Upper lobe of right lung (tissue), 1 donor: ENCODE measurements at regions not wholly inside any gene's neighbourhood (a gene's known extent, or its start where the extent isn't known, plus 50 kb on each side); places are given as distances from the start of the nearest gene placed in this dataset.

Experiments
- ATAC-seq: fragments of 200-7000 bp; cut with Tn5 transposase; one replicate; pipeline ENCODE4 v1.9.1; 2020; ENCODE audit warnings: mild to moderate bottlenecking, moderate library complexity
- DNase-seq: peaks from one replicate; pipeline ENCODE4 v3.0.0-alpha.2; 2020
- H3K27ac ChIP-seq: fragments of 200-600 bp; one replicate; pipeline ENCODE4 v1.8.0; 2022
- H3K27me3 ChIP-seq: fragments of 200-600 bp; one replicate; pipeline ENCODE4 v1.8.0; 2022; ENCODE audit warnings: mild to moderate bottlenecking
- H3K36me3 ChIP-seq: fragments of 200-600 bp; one replicate; pipeline ENCODE4 v1.8.0; 2022
- H3K4me1 ChIP-seq: fragments of 200-600 bp; one replicate; pipeline ENCODE4 v1.8.0; 2022
- H3K4me3 ChIP-seq: fragments of 200-600 bp; one replicate; pipeline ENCODE4 v1.8.0; 2022; ENCODE audit warnings: mild to moderate bottlenecking
- H3K9me3 ChIP-seq: fragments of 200-600 bp; one replicate; pipeline ENCODE4 v1.8.0; 2022
- intact Hi-C: fragments of 100-400 bp; cut with DNase I; formaldehyde crosslinking; loops from one replicate; pipeline ENCODE4 v1.11.0; 2022
- TF ChIP-seq, protein P1 (sequence below): fragments of 200-600 bp; IDR thresholded peaks from one replicate; pipeline ENCODE4 v1.8.0; 2022; ENCODE audit warnings: antibody characterized with exemption
- donor health status: DM: no; HTN: yes; CAD: no; lungs with severe emphysema.

DNA sequence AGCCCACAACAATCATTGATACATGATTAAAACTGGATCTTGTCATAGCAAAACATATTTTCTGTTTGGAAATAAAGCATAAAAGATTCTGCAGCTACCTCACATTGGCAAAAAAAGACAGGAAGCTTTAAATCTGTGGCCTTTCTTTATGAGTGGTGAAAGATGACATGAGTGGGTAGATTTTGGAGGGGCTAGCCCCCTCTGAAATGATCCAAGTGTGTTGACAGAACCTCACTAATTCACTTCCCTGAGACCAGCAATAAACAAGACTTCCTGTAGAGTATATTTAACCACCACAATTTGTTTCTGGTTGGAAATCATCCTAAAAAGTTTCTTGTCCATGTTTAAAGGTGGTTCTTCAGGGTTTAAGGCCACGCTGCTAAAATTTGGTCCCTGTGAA, 530.8 kb downstream of the SPATA31D1 start:
- intact Hi-C loops = no loop called here
- no peaks in the 10 kb centered on the region for H3K27me3 ChIP-seq
- TF ChIP-seq, protein P1, sequence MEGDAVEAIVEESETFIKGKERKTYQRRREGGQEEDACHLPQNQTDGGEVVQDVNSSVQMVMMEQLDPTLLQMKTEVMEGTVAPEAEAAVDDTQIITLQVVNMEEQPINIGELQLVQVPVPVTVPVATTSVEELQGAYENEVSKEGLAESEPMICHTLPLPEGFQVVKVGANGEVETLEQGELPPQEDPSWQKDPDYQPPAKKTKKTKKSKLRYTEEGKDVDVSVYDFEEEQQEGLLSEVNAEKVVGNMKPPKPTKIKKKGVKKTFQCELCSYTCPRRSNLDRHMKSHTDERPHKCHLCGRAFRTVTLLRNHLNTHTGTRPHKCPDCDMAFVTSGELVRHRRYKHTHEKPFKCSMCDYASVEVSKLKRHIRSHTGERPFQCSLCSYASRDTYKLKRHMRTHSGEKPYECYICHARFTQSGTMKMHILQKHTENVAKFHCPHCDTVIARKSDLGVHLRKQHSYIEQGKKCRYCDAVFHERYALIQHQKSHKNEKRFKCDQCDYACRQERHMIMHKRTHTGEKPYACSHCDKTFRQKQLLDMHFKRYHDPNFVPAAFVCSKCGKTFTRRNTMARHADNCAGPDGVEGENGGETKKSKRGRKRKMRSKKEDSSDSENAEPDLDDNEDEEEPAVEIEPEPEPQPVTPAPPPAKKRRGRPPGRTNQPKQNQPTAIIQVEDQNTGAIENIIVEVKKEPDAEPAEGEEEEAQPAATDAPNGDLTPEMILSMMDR = no peak
- H3K36me3 ChIP-seq = no peaks in the 10 kb centered on the region
- no peaks in the 10 kb centered on the region for H3K9me3 ChIP-seq
- no peak overlapping the region for H3K27ac ChIP-seq
- no peak overlapping the region for H3K4me3 ChIP-seq
- H3K4me1 ChIP-seq = peaks cover 3% of the 10 kb centered on the region
- ATAC-seq (no peak), DNase-seq (no peak)

DNA sequence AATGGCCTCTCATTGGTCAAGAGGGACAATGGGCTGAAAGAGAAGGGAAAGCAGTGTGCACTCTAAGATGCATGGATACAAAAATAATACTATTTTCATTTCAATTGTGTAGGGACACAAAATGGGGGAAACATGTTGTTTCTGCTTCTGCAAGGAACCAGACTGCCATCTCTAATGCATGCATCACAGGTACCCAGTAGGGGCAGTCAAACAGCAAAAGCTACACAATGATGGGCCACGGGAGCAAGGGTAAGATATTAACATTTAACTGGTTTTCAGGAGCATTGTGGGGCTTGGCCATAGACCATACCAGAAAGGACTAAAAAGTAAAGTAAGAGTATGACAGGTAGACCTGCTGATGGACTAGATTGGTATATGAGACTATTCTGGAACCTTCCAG, 535.8 kb downstream of the SPATA31D1 start:
- no peaks in the 10 kb centered on the region for H3K36me3 ChIP-seq
- H3K27ac ChIP-seq = no peak overlapping the region

DNA sequence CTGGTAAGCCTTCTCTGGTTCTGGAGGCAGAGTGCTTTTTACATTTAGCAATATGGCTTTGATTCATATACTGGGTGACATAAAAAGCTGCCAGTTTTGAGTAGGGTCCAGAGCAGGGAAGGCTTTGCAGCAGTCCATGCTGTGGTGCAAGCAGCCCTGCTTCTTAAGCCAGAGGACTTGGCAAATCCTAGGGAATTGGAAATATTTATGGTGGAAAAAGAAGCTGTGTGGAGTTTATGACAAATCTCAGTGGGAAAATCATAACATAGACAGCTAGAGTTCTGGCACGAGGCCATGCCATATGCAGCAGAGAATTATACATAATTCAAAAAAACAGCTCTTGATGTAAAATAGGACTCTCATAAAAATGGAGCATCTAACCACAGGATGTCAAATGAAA, 536.4 kb downstream of the RASEF start:
- Histone ChIP-seq H3K4me1 (no peaks in the 10 kb centered on the region), H3K4me3 (no peak overlapping the region), H3K9me3 (no peaks in the 10 kb centered on the region), H3K27me3 (no peaks in the 10 kb centered on the region), H3K36me3 (no peaks in the 10 kb centered on the region), H3K27ac (no peak overlapping the region)
- intact Hi-C loops = no loop called here
- TF ChIP-seq, protein P1 = no peak
- ATAC-seq = no peak
- DNase-seq = no peak

More for the DNA sequence above, 535.8 kb downstream of the SPATA31D1 start:
- Histone ChIP-seq H3K27me3 (no peaks in the 10 kb centered on the region), H3K9me3 (no peaks in the 10 kb centered on the region), H3K4me3 (no peak overlapping the region), H3K4me1 (no peaks in the 10 kb centered on the region)
- DNase-seq = no peak
- TF ChIP-seq, protein P1 = no peak
- intact Hi-C loops = no loop called here
- no peak for ATAC-seq

DNA sequence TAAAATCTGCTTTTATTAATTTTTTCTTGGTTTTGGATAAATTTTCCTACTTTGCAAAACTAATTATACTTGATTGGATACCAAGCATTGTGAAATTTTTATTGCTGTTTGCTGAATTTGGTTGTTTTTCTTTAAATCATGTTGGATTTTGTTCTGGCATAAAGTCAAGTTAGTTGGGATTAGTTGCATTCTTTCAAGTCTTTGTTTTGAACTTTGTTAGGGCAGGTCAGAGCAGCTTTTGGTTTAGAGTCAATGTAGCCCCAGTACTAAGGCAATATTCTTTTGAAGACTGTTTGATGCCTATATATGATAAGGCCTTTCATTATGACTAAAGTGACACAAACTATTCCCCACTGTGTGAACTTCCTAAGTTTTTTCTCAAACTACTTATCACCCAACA, 531.1 kb downstream of the RASEF start:
- H3K36me3 ChIP-seq = no peaks in the 10 kb centered on the region
- no peak overlapping the region for H3K4me3 ChIP-seq
- no peaks in the 10 kb centered on the region for H3K9me3 ChIP-seq
- intact Hi-C loops = no loop called here
- TF ChIP-seq, protein P1 = no peak
- no peak for DNase-seq
- no peaks in the 10 kb centered on the region for H3K27me3 ChIP-seq
- no peak for ATAC-seq
- no peak overlapping the region for H3K27ac ChIP-seq
- H3K4me1 ChIP-seq = peaks cover 4% of the 10 kb centered on the region

DNA sequence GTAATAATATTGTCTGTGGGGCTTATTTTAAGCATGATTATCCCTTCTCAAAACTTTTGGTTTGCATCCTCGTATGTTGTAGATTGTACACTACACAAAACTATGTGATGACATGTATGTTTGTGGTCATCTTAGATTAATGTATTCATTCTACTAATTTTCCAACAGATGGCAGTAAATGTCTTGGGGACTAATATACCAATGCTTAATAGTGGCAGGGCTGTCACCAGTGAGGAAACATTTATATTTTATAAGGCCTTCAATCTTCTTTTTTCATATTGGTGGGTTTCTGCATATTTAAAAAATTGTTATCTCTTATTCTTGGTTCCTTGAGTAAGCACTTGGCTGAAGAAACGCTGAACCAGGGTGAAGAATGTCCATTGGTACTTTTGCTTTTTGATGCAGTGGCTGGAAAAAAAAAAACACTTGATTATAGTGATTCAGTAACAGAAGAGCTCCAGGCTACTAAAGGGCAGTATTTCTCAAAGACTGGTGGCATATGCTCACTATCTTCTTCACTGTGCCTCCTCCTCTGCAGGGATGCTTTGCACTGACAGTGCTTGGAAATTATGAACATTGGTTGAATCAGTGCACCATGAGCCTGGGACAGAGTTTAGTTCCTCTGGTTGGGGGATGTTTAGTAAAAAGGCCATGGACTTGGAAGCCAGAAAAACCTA, 530.3 kb downstream of the RASEF start:
- H3K27ac ChIP-seq = no peak overlapping the region
- ATAC-seq (peak; percentile 74), DNase-seq (no peak)
- TF ChIP-seq, protein P1 = peak; percentile 45
- no peaks in the 10 kb centered on the region for H3K36me3 ChIP-seq
- H3K9me3 ChIP-seq = no peaks in the 10 kb centered on the region
- intact Hi-C loops = no loop called here
- H3K4me3 ChIP-seq = no peak overlapping the region
- no peaks in the 10 kb centered on the region for H3K27me3 ChIP-seq
- H3K4me1 ChIP-seq = peaks cover 4% of the 10 kb centered on the region
